ENCODE measurements at regions not wholly inside any gene's neighbourhood (a gene's known extent, or its start where the extent isn't known, plus 50 kb on each side); places are given as distances from the start of the nearest gene placed in this dataset.

DNA sequence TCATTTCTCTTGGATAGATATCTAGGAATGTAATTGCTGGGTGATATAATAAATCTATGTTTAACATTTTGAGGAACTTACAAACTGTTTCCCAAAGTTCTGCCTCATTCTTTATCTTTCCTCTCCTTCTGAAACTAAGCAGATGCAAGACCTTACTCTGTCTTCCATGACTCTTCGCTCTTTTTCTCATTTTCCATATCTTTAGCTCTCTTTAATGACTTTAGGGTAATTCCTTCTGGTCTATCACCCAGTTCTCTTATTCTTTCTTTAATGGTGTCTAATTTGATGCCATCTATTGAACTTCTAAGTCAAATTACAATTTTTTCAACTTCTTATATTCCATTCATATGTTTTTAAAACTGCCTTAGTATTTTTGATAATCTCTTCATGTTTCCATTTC lies 316.6 kb downstream of the POU4F1 start:
- DNase-seq, result no peak
- no peak for ATAC-seq
- Histone ChIP-seq H3K36me3 (no peaks in the 10 kb centered on the region), H3K4me1 (no peaks in the 10 kb centered on the region), H3K9me3 (no peaks in the 10 kb centered on the region), H3K27ac (no peak overlapping the region), H3K27me3 (no peaks in the 10 kb centered on the region), H3K4me3 (no peak overlapping the region)
- intact Hi-C loops (cut with DNase I), result no loop called here
- 43% methylated on average over 1 of the region's 1 CpG for WGBS (ENCODE audit: insufficient coverage, low coverage, low lambda C conversion rate, missing lambda C conversion rate)
- TF ChIP-seq, protein P1, sequence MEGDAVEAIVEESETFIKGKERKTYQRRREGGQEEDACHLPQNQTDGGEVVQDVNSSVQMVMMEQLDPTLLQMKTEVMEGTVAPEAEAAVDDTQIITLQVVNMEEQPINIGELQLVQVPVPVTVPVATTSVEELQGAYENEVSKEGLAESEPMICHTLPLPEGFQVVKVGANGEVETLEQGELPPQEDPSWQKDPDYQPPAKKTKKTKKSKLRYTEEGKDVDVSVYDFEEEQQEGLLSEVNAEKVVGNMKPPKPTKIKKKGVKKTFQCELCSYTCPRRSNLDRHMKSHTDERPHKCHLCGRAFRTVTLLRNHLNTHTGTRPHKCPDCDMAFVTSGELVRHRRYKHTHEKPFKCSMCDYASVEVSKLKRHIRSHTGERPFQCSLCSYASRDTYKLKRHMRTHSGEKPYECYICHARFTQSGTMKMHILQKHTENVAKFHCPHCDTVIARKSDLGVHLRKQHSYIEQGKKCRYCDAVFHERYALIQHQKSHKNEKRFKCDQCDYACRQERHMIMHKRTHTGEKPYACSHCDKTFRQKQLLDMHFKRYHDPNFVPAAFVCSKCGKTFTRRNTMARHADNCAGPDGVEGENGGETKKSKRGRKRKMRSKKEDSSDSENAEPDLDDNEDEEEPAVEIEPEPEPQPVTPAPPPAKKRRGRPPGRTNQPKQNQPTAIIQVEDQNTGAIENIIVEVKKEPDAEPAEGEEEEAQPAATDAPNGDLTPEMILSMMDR (IDR thresholded peaks at IDR 0.05), result no peak
- TF ChIP-seq POLR2A (IDR thresholded peaks at IDR 0.05), result no peak

GRCh38 chr13:78265098-78265497 lies 338.3 kb downstream of the POU4F1 start:
- Histone ChIP-seq H3K36me3 (no peaks in the 10 kb centered on the region), H3K4me1 (no peaks in the 10 kb centered on the region), H3K4me3 (no peak overlapping the region), H3K27ac (no peak overlapping the region), H3K9me3 (no peaks in the 10 kb centered on the region), H3K27me3 (no peaks in the 10 kb centered on the region)
- ATAC-seq (no peak), DNase-seq (no peak)
- 55% methylated on average over 4 of the region's 4 CpGs for WGBS (ENCODE audit: insufficient coverage, low coverage, low lambda C conversion rate, missing lambda C conversion rate)
- TF ChIP-seq, protein P1 (IDR thresholded peaks at IDR 0.05), result no peak
- no peak for TF ChIP-seq POLR2A (IDR thresholded peaks at IDR 0.05)
- intact Hi-C loops (cut with DNase I), result no loop called here

GRCh38 chr13:78258304-78258703 lies 339.7 kb upstream of the EDNRB start:
- H3K9me3 ChIP-seq, result no peaks in the 10 kb centered on the region
- no peaks in the 10 kb centered on the region for H3K27me3 ChIP-seq
- no peaks in the 10 kb centered on the region for H3K4me1 ChIP-seq
- TF ChIP-seq, protein P1 (IDR thresholded peaks at IDR 0.05), result no peak
- no peak for TF ChIP-seq POLR2A (IDR thresholded peaks at IDR 0.05)
- no peak overlapping the region for H3K27ac ChIP-seq
- 27% methylated on average over 3 of the region's 3 CpGs for WGBS (ENCODE audit: insufficient coverage, low coverage, low lambda C conversion rate, missing lambda C conversion rate)
- DNase-seq, result no peak
- intact Hi-C loops (cut with DNase I), result no loop called here
- H3K4me3 ChIP-seq, result no peak overlapping the region
- no peak for ATAC-seq
- H3K36me3 ChIP-seq, result no peaks in the 10 kb centered on the region

DNA sequence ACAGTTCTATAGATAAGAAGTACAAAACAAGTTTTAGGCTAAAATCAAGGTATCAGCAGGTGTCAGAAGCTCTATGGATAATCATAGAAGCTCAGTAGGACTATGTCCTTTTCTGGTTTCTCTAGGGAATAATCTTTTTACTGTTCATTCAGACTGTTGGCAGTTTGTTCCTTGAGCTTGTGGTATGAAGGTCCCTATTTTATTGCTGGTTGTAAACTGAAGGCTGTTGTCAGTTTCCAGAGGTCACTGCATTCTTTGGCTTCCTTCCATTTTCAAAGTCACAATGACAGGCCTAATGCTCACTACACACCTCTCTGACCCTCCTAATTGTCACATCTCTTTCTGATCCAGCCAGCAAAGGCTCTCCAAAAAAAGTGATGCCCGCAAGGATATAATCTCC lies 337.9 kb upstream of the EDNRB start:
- Histone ChIP-seq H3K27ac (no peak overlapping the region), H3K4me3 (no peak overlapping the region), H3K36me3 (no peaks in the 10 kb centered on the region), H3K4me1 (no peaks in the 10 kb centered on the region), H3K27me3 (no peaks in the 10 kb centered on the region), H3K9me3 (no peaks in the 10 kb centered on the region)
- 79% methylated on average over 1 of the region's 1 CpG for WGBS (ENCODE audit: insufficient coverage, low coverage, low lambda C conversion rate, missing lambda C conversion rate)
- DNase-seq, result no peak
- no peak for ATAC-seq
- intact Hi-C loops (cut with DNase I), result no loop called here
- no peak for TF ChIP-seq POLR2A (IDR thresholded peaks at IDR 0.05)
- TF ChIP-seq, protein P1 (IDR thresholded peaks at IDR 0.05), result no peak

DNA sequence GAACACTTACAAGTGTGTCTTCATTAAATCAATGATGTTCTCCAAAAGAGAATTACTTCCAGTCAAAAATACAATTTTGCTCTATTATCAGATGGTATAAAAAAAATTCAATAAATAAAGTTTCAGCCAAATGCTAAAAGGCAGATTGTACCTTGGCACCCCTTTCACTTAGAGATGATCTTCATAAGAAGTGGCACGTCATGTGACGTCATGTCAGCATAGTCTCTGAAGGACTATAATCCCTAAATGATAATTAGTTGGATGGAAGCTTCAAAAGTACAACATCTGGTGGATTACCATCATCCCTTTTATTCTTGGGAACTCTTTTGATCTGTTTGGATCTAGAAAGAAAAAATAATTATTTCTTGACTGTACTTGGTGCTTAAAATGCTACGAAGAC lies 335.5 kb upstream of the EDNRB start:
- intact Hi-C loops (cut with DNase I), result no loop called here
- ATAC-seq (no peak), DNase-seq (no peak)
- peaks cover 0 to 3% (median 0%) of the 10 kb centered on the region in 4 donors for H3K4me1 ChIP-seq
- H3K27me3 ChIP-seq, result no peaks in the 10 kb centered on the region
- H3K9me3 ChIP-seq, result no peaks in the 10 kb centered on the region
- no peak overlapping the region for H3K27ac ChIP-seq
- H3K4me3 ChIP-seq, result no peak overlapping the region
- H3K36me3 ChIP-seq, result no peaks in the 10 kb centered on the region
- TF ChIP-seq, protein P1 (IDR thresholded peaks at IDR 0.05), result no peak
- no peak for TF ChIP-seq POLR2A (IDR thresholded peaks at IDR 0.05)
- 69% methylated on average over 3 of the region's 3 CpGs for WGBS (ENCODE audit: insufficient coverage, low coverage, low lambda C conversion rate, missing lambda C conversion rate)
